ENCODE measurements at regions not wholly inside any gene's neighbourhood (a gene's known extent, or its start where the extent isn't known, plus 50 kb on each side); places are given as distances from the start of the nearest gene placed in this dataset.

GRCh38 chr5:123273984-123274383 lies 149.2 kb downstream of the CEP120 start:
- H3K27me3 ChIP-seq = no peaks in the 10 kb centered on the region
- H3K4me1 ChIP-seq = no peaks in the 10 kb centered on the region
- intact Hi-C loops (cut with DNase I; ENCODE audit: low total_unique reads) = no loop called here
- H3K9me3 ChIP-seq = no peaks in the 10 kb centered on the region
- H3K4me3 ChIP-seq = no peak overlapping the region
- DNase-seq = no peak
- H3K36me3 ChIP-seq = no peaks in the 10 kb centered on the region
- TF ChIP-seq POLR2A (IDR thresholded peaks at IDR 0.05) (no peak), CTCF (IDR thresholded peaks at IDR 0.05) (no peak)
- no peak overlapping the region for H3K27ac ChIP-seq

- intact Hi-C loops (cut with DNase I; ENCODE audit: low total_unique reads) = no loop called here
- Histone ChIP-seq H3K36me3 (no peaks in the 10 kb centered on the region), H3K4me1 (no peaks in the 10 kb centered on the region), H3K27ac (no peak overlapping the region), H3K4me3 (no peak overlapping the region), H3K9me3 (no peaks in the 10 kb centered on the region), H3K27me3 (no peaks in the 10 kb centered on the region)
- DNase-seq = no peak
- TF ChIP-seq CTCF (IDR thresholded peaks at IDR 0.05) (no peak), POLR2A (IDR thresholded peaks at IDR 0.05) (no peak)
Measured at GRCh38 chr5:123273095-123273494, 150.1 kb downstream of the CEP120 start.

- Histone ChIP-seq H3K36me3 (no peaks in the 10 kb centered on the region), H3K4me3 (no peak overlapping the region), H3K27ac (no peak overlapping the region), H3K27me3 (no peaks in the 10 kb centered on the region), H3K4me1 (no peaks in the 10 kb centered on the region), H3K9me3 (no peaks in the 10 kb centered on the region)
- TF ChIP-seq POLR2A (IDR thresholded peaks at IDR 0.05) (no peak), CTCF (IDR thresholded peaks at IDR 0.05) (no peak)
- no peak for DNase-seq
- intact Hi-C loops (cut with DNase I; ENCODE audit: low total_unique reads) = no loop called here
Measured at GRCh38 chr5:123269851-123270250, 153.4 kb downstream of the CEP120 start.

GRCh38 chr5:123269436-123269835 lies 153.8 kb downstream of the CEP120 start:
- Histone ChIP-seq H3K27ac (no peak overlapping the region), H3K9me3 (no peaks in the 10 kb centered on the region), H3K4me3 (no peak overlapping the region), H3K27me3 (no peaks in the 10 kb centered on the region), H3K36me3 (no peaks in the 10 kb centered on the region), H3K4me1 (no peaks in the 10 kb centered on the region)
- TF ChIP-seq POLR2A (IDR thresholded peaks at IDR 0.05) = no peak
- TF ChIP-seq CTCF (IDR thresholded peaks at IDR 0.05) = no peak
- intact Hi-C loops (cut with DNase I; ENCODE audit: low total_unique reads) = no loop called here
- no peak for DNase-seq

- Histone ChIP-seq H3K36me3 (no peaks in the 10 kb centered on the region), H3K27me3 (no peaks in the 10 kb centered on the region), H3K9me3 (no peaks in the 10 kb centered on the region), H3K4me1 (no peaks in the 10 kb centered on the region), H3K27ac (no peak overlapping the region), H3K4me3 (no peak overlapping the region)
- no peak for DNase-seq
- no peak for TF ChIP-seq CTCF (IDR thresholded peaks at IDR 0.05)
- intact Hi-C loops (cut with DNase I; ENCODE audit: low total_unique reads) = no loop called here
Measured at GRCh38 chr5:123266365-123266764, 156.8 kb downstream of the CEP120 start.
